Adrenal gland (tissue), 5 donors: ENCODE measurements at regions not wholly inside any gene's neighbourhood (a gene's known extent, or its start where the extent isn't known, plus 50 kb on each side); places are given as distances from the start of the nearest gene placed in this dataset.

Experiments used
- POLR2A ChIP-seq, 2 donors: fragments of 450-650 bp; IDR thresholded peaks; one replicate each; pipeline ENCODE4 v1.6.1; 2017; ENCODE audit warnings: antibody characterized with exemption in 2 of 2, mild to moderate bottlenecking in 2 of 2, moderate library complexity in 1 of 2
- TF ChIP-seq, protein P1 (sequence below), 6 experiments: fragments of 450-650 bp in 4 of 6; fragments of 200-600 bp in 2 of 6; sonication (generic) in 1 of 6; IDR thresholded peaks; 1 replicate in 5 of 6; 2 replicates in 1 of 6; pipeline versions ENCODE4 v1.5.1 to v1.8.0; 2016 to 2021; ENCODE audit warnings: antibody characterized with exemption in 6 of 6, mild to moderate bottlenecking in 2 of 6, moderate library complexity in 1 of 6
- donor health status: DM: no; HTN: no; CAD: no.

GRCh38 chr15:35254062-35254461 is 169.0 kb upstream of the NANOGP8 start:
- TF ChIP-seq, protein P1, sequence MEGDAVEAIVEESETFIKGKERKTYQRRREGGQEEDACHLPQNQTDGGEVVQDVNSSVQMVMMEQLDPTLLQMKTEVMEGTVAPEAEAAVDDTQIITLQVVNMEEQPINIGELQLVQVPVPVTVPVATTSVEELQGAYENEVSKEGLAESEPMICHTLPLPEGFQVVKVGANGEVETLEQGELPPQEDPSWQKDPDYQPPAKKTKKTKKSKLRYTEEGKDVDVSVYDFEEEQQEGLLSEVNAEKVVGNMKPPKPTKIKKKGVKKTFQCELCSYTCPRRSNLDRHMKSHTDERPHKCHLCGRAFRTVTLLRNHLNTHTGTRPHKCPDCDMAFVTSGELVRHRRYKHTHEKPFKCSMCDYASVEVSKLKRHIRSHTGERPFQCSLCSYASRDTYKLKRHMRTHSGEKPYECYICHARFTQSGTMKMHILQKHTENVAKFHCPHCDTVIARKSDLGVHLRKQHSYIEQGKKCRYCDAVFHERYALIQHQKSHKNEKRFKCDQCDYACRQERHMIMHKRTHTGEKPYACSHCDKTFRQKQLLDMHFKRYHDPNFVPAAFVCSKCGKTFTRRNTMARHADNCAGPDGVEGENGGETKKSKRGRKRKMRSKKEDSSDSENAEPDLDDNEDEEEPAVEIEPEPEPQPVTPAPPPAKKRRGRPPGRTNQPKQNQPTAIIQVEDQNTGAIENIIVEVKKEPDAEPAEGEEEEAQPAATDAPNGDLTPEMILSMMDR (IDR thresholded peaks at IDR 0.05): no peak
- TF ChIP-seq POLR2A (IDR thresholded peaks at IDR 0.05): no peak
